HEK293 (cell line): ENCODE measurements at regions not wholly inside any gene's neighbourhood (a gene's known extent, or its start where the extent isn't known, plus 50 kb on each side); places are given as distances from the start of the nearest gene placed in this dataset.

Experiments
- CTCF ChIA-PET: fragments of 350-600 bp; formaldehyde crosslinking; extraction: SDS; loops from one replicate; lab custom pipeline; 2021; ENCODE audit warnings: antibody characterized with exemption; lab: Yijun Ruan, JAX
- POLR2A ChIA-PET: fragments of 300-600 bp; formaldehyde crosslinking; extraction: SDS; loops from one replicate; lab custom pipeline; 2020; ENCODE audit warnings: antibody characterized with exemption, inconsistent platforms; lab: Yijun Ruan, JAX
- H3K27ac ChIP-seq: fragments of 200-500 bp; sonication (Bioruptor generic); 2 replicates; pipeline ENCODE4 v1.5.1; 2014; ENCODE audit warnings: low read depth, low read length, control low read depth, inconsistent platforms; ENCODE audit errors: extremely low read depth
- H3K36me3 ChIP-seq, 2 experiments: fragments of 200-500 bp in 1 of 2; sonication (Bioruptor generic) in 1 of 2; 1 replicate in 1 of 2; 2 replicates in 1 of 2; pipeline ENCODE4 v1.5.1; 2014 to 2017; ENCODE audit warnings: inconsistent platforms in 2 of 2, low read length in 2 of 2; ENCODE audit not compliant: control insufficient read depth in 2 of 2, insufficient read depth in 1 of 2
- H3K4me1 ChIP-seq: fragments of 200-500 bp; sonication (Bioruptor generic); 2 replicates; pipeline ENCODE4 v1.5.1; 2014; ENCODE audit warnings: mild to moderate bottlenecking, low read length, inconsistent platforms; ENCODE audit not compliant: control insufficient read depth, insufficient read depth
- H3K4me3 ChIP-seq: 2 replicates; pipeline ENCODE4 v1.5.1; 2011; ENCODE audit warnings: low read depth, mild to moderate bottlenecking, control low read depth, low read length, moderate library complexity
- H3K9me3 ChIP-seq: fragments of 200-500 bp; sonication (Bioruptor generic); 2 replicates; pipeline ENCODE4 v1.5.1; 2014; ENCODE audit warnings: low read depth, low read length, inconsistent platforms; ENCODE audit not compliant: control insufficient read depth, insufficient read depth
- GLIS1 ChIP-seq: fragments of 450-650 bp; formaldehyde crosslinking; IDR thresholded peaks from 2 replicates; pipeline ENCODE4 v1.5.1; 2016; ENCODE audit warnings: missing biosample characterization, missing genetic modification characterization
- HOXD13 ChIP-seq: sonication (generic); formaldehyde crosslinking; IDR thresholded peaks from 2 replicates; pipeline ENCODE4 v1.8.0; 2022; ENCODE audit warnings: missing genetic modification reagents, borderline replicate concordance
- MEIS1 ChIP-seq: sonication (generic); formaldehyde crosslinking; IDR thresholded peaks from 2 replicates; pipeline ENCODE4 v1.8.1; 2022; ENCODE audit warnings: missing genetic modification reagents, mild to moderate bottlenecking, borderline replicate concordance
- OSR2 ChIP-seq: fragments of 450-650 bp; formaldehyde crosslinking; IDR thresholded peaks from 2 replicates; pipeline ENCODE4 v1.5.1; 2016; ENCODE audit warnings: missing biosample characterization, missing genetic modification characterization
- TCF7L2 ChIP-seq: IDR thresholded peaks from 2 replicates; pipeline ENCODE4 v1.6.1; 2011; ENCODE audit warnings: low read depth, mild to moderate bottlenecking, inconsistent platforms, low read length, moderate library complexity, borderline replicate concordance
- YY1 ChIP-seq: fragments of 450-650 bp; formaldehyde crosslinking; IDR thresholded peaks from 2 replicates; pipeline ENCODE4 v1.5.1; 2018; ENCODE audit warnings: missing biosample characterization, missing genetic modification characterization
- ZBTB48 ChIP-seq: fragments of 450-650 bp; formaldehyde crosslinking; IDR thresholded peaks from 2 replicates; pipeline ENCODE4 v1.5.1; 2016; ENCODE audit warnings: missing biosample characterization, missing genetic modification characterization
- ZBTB6 ChIP-seq: fragments of 450-650 bp; formaldehyde crosslinking; IDR thresholded peaks from 2 replicates; pipeline ENCODE4 v1.5.1; 2017; ENCODE audit warnings: missing biosample characterization, missing genetic modification characterization
- ZBTB7A ChIP-seq: fragments of 450-650 bp; formaldehyde crosslinking; IDR thresholded peaks from 2 replicates; pipeline ENCODE4 v1.5.1; 2016; ENCODE audit warnings: low read depth, missing biosample characterization, missing genetic modification characterization
- ZIC2 ChIP-seq: fragments of 450-650 bp; formaldehyde crosslinking; IDR thresholded peaks from 2 replicates; pipeline ENCODE4 v1.5.1; 2016; ENCODE audit warnings: missing biosample characterization, missing genetic modification characterization
- ZNF10 ChIP-seq: fragments of 450-650 bp; formaldehyde crosslinking; IDR thresholded peaks from 2 replicates; pipeline ENCODE4 v1.5.1; 2017; ENCODE audit warnings: missing biosample characterization, missing genetic modification characterization
- ZNF132 ChIP-seq: fragments of 450-650 bp; formaldehyde crosslinking; IDR thresholded peaks from 2 replicates; pipeline ENCODE4 v1.5.1; 2017; ENCODE audit warnings: missing biosample characterization, missing genetic modification characterization, borderline replicate concordance
- ZNF146 ChIP-seq: fragments of 450-650 bp; formaldehyde crosslinking; IDR thresholded peaks from 2 replicates; pipeline ENCODE4 v1.5.1; 2016; ENCODE audit warnings: missing biosample characterization, missing genetic modification characterization
- ZNF211 ChIP-seq: fragments of 450-650 bp; formaldehyde crosslinking; IDR thresholded peaks from 2 replicates; pipeline ENCODE4 v1.5.1; 2016; ENCODE audit warnings: low read depth, missing biosample characterization, missing genetic modification characterization
- ZNF221 ChIP-seq: fragments of 450-650 bp; formaldehyde crosslinking; IDR thresholded peaks from 2 replicates; pipeline ENCODE4 v1.5.1; 2017; ENCODE audit warnings: missing biosample characterization, missing genetic modification characterization, borderline replicate concordance
- ZNF266 ChIP-seq: fragments of 450-650 bp; formaldehyde crosslinking; IDR thresholded peaks from 2 replicates; pipeline ENCODE4 v1.5.1; 2016; ENCODE audit warnings: missing biosample characterization, missing genetic modification characterization, low read depth
- ZNF311 ChIP-seq: fragments of 450-650 bp; formaldehyde crosslinking; IDR thresholded peaks from 2 replicates; pipeline ENCODE4 v1.5.1; 2017; ENCODE audit warnings: missing biosample characterization, missing genetic modification characterization, borderline replicate concordance
- ZNF335 ChIP-seq: fragments of 450-650 bp; formaldehyde crosslinking; conservative IDR thresholded peaks from 2 replicates; pipeline ENCODE4 v1.5.1; 2016; ENCODE audit warnings: missing biosample characterization, missing genetic modification characterization
- ZNF404 ChIP-seq: fragments of 450-650 bp; formaldehyde crosslinking; IDR thresholded peaks from 2 replicates; pipeline ENCODE4 v1.5.1; 2017; ENCODE audit warnings: missing biosample characterization, missing genetic modification characterization
- ZNF433 ChIP-seq: fragments of 450-650 bp; formaldehyde crosslinking; IDR thresholded peaks from 2 replicates; pipeline ENCODE4 v1.5.1; 2016; ENCODE audit warnings: missing biosample characterization, missing genetic modification characterization, low read depth
- ZNF510 ChIP-seq: fragments of 450-650 bp; formaldehyde crosslinking; IDR thresholded peaks from 2 replicates; pipeline ENCODE4 v1.5.1; 2018; ENCODE audit warnings: mild to moderate bottlenecking, missing genetic modification characterization, missing biosample characterization; ENCODE audit not compliant: insufficient replicate concordance
- ZNF561 ChIP-seq: fragments of 450-650 bp; IDR thresholded peaks from 2 replicates; pipeline ENCODE4 v1.5.1; 2018; ENCODE audit warnings: missing biosample characterization, missing genetic modification characterization, borderline replicate concordance
- ZNF658 ChIP-seq: fragments of 450-650 bp; formaldehyde crosslinking; IDR thresholded peaks from 2 replicates; pipeline ENCODE4; 2016; ENCODE audit warnings: missing biosample characterization, missing genetic modification characterization
- ZNF704 ChIP-seq: fragments of 450-650 bp; formaldehyde crosslinking; IDR thresholded peaks from 2 replicates; pipeline ENCODE4 v1.5.1; 2016; ENCODE audit warnings: missing biosample characterization, missing genetic modification characterization
- ZXDB ChIP-seq: fragments of 450-650 bp; formaldehyde crosslinking; IDR thresholded peaks from 2 replicates; pipeline ENCODE4 v1.5.1; 2016; ENCODE audit warnings: missing biosample characterization, missing genetic modification characterization
- TF ChIP-seq, protein P1 (sequence below): fragments of 450-650 bp; formaldehyde crosslinking; IDR thresholded peaks from 2 replicates; pipeline ENCODE4 v1.5.1; 2016; ENCODE audit warnings: missing biosample characterization, missing genetic modification characterization
- TF ChIP-seq, protein P2 (sequence below): fragments of 450-650 bp; formaldehyde crosslinking; IDR thresholded peaks from 2 replicates; pipeline ENCODE4 v1.5.1; 2016; ENCODE audit warnings: missing biosample characterization, missing genetic modification characterization

- TF ChIP-seq, protein P1, sequence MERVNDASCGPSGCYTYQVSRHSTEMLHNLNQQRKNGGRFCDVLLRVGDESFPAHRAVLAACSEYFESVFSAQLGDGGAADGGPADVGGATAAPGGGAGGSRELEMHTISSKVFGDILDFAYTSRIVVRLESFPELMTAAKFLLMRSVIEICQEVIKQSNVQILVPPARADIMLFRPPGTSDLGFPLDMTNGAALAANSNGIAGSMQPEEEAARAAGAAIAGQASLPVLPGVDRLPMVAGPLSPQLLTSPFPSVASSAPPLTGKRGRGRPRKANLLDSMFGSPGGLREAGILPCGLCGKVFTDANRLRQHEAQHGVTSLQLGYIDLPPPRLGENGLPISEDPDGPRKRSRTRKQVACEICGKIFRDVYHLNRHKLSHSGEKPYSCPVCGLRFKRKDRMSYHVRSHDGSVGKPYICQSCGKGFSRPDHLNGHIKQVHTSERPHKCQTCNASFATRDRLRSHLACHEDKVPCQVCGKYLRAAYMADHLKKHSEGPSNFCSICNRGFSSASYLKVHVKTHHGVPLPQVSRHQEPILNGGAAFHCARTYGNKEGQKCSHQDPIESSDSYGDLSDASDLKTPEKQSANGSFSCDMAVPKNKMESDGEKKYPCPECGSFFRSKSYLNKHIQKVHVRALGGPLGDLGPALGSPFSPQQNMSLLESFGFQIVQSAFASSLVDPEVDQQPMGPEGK: no peak
- TF ChIP-seq ZNF404 (tag by site-specific recombination) (no peak), ZNF704 (tag by site-specific recombination) (no peak), OSR2 (tag by site-specific recombination) (no peak)
Observed at GRCh38 chr18:38996056-38996455, 1430.5 kb upstream of the CELF4 start (continued).

GRCh38 chr18:38993342-38993741 is 1427.7 kb upstream of the CELF4 start:
- no peak overlapping the region for H3K27ac ChIP-seq
- TF ChIP-seq ZBTB7A (tag by site-specific recombination) (no peak), GLIS1 (tag by site-specific recombination) (no peak), ZBTB6 (no peak)
- TF ChIP-seq, protein P2, sequence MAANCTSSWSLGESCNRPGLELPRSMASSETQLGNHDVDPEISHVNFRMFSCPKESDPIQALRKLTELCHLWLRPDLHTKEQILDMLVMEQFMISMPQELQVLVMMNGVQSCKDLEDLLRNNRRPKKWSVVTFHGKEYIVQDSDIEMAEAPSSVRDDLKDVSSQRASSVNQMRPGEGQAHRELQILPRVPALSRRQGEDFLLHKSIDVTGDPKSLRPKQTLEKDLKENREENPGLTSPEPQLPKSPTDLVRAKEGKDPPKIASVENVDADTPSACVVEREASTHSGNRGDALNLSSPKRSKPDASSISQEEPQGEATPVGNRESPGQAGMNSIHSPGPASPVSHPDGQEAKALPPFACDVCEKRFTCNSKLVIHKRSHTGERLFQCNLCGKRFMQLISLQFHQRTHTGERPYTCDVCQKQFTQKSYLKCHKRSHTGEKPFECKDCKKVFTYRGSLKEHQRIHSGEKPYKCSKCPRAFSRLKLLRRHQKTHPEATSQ (tag by site-specific recombination): no peak
- no peaks in the 10 kb centered on the region for H3K36me3 ChIP-seq
- ChIA-PET CTCF (no interaction called here), POLR2A (no interaction called here)
- no peak overlapping the region for H3K4me3 ChIP-seq
- no peaks in the 10 kb centered on the region for H3K9me3 ChIP-seq
- H3K4me1 ChIP-seq: no peaks in the 10 kb centered on the region

DNA sequence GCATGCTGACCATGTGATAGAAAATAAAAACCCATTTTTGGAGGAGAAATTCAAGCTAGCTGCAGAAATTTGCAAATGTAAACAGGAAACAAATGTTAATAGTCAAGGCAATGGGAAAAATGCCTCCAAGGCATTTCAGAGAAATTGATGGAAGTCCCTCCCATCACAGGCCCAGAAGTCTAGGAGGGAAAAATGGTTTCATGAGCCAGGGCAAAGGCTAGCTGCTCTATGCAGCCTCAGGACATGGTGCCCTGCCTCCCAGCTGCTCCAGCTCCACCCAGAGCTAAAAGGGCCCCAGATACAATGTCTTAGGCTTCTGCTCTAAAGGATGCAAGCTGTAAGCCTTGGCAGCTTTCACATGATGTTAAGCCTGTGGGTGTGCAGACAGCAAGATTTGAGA is 1419.4 kb upstream of the CELF4 start:
- ChIA-PET CTCF (no interaction called here), POLR2A (no interaction called here)
- Histone ChIP-seq H3K36me3 (no peaks in the 10 kb centered on the region), H3K27ac (no peak overlapping the region), H3K9me3 (no peaks in the 10 kb centered on the region), H3K4me1 (no peaks in the 10 kb centered on the region), H3K4me3 (no peak overlapping the region)
- TF ChIP-seq ZNF10 (tag by site-specific recombination) (no peak), MEIS1 (no peak), ZNF211 (no peak), ZXDB (tag by site-specific recombination) (no peak), ZIC2 (tag by site-specific recombination) (no peak), ZNF132 (tag by site-specific recombination) (no peak), ZNF433 (tag by site-specific recombination) (no peak), ZNF658 (no peak), ZNF221 (no peak), ZNF266 (tag by site-specific recombination) (no peak), ZNF146 (no peak), ZNF561 (tag by site-specific recombination) (no peak), TCF7L2 (no peak), ZBTB6 (no peak), YY1 (tag by site-specific recombination) (no peak), ZBTB48 (tag by site-specific recombination) (no peak), ZNF510 (tag by site-specific recombination) (no peak), ZNF311 (tag by site-specific recombination) (no peak), ZNF335 (tag by site-specific recombination) (no peak), HOXD13 (CRISPR knock-in tag) (no peak)
